GM23338 (cell line): ENCODE measurements at regions not wholly inside any gene's neighbourhood (a gene's known extent, or its start where the extent isn't known, plus 50 kb on each side); places are given as distances from the start of the nearest gene placed in this dataset.

ENCODE experiments used
- ATAC-seq: fragments of 200-7000 bp; cut with Tn5 transposase; 3 replicates; pipeline ENCODE4 v1.9.1; 2020
- DNase-seq: peaks from one replicate; pipeline ENCODE4 v3.0.0-alpha.2; 2015; ENCODE audit warnings: low spot score
- H2AFZ ChIP-seq: fragments of 200-600 bp; sonication (generic); 2 replicates; pipeline ENCODE4 v1.8.0; 2016; ENCODE audit warnings: antibody characterized with exemption, mild to moderate bottlenecking, moderate library complexity
- H3F3A ChIP-seq: fragments of 200-600 bp; sonication (generic); replicated peaks from 2 replicates; pipeline ENCODE4 v1.8.0; 2017; ENCODE audit warnings: antibody characterized with exemption, mixed run types, low read depth
- H3K27ac ChIP-seq: fragments of 200-600 bp; sonication (generic); 2 replicates; pipeline ENCODE4 v1.6.1; 2016; ENCODE audit warnings: low read depth
- H3K27me3 ChIP-seq: fragments of 200-600 bp; sonication (generic); 2 replicates; pipeline ENCODE4 v1.8.0; 2016; ENCODE audit warnings: mild to moderate bottlenecking, mixed run types, moderate library complexity; ENCODE audit not compliant: insufficient read depth
- H3K36me3 ChIP-seq: fragments of 200-600 bp; sonication (generic); 2 replicates; pipeline ENCODE4 v1.8.0; 2016; ENCODE audit warnings: mild to moderate bottlenecking; ENCODE audit not compliant: insufficient read depth
- H3K4me1 ChIP-seq: fragments of 200-600 bp; sonication (generic); 2 replicates; pipeline ENCODE4 v1.8.0; 2016; ENCODE audit warnings: mild to moderate bottlenecking, moderate library complexity; ENCODE audit not compliant: insufficient read depth
- H3K4me2 ChIP-seq: fragments of 200-600 bp; sonication (generic); 2 replicates; pipeline ENCODE4 v1.7.1; 2017; ENCODE audit warnings: mixed run types
- H3K4me3 ChIP-seq: fragments of 200-600 bp; sonication (generic); 2 replicates; pipeline ENCODE4 v1.6.1; 2016; ENCODE audit warnings: mixed run types
- H3K79me2 ChIP-seq: fragments of 200-600 bp; sonication (generic); replicated peaks from 2 replicates; pipeline ENCODE4 v1.8.0; 2017; ENCODE audit warnings: mild to moderate bottlenecking; ENCODE audit not compliant: insufficient read depth
- H3K9me2 ChIP-seq: fragments of 200-600 bp; sonication (generic); 2 replicates; pipeline ENCODE4 v1.8.0; 2017; ENCODE audit not compliant: insufficient read depth
- H4K20me1 ChIP-seq: fragments of 200-600 bp; sonication (generic); replicated peaks from 2 replicates; pipeline ENCODE4 v1.8.0; 2017; ENCODE audit warnings: mild to moderate bottlenecking; ENCODE audit not compliant: insufficient read depth
- H3K27ac Mint-ChIP-seq: 2 replicates; pipeline ENCODE4 v1.8.0; 2020; ENCODE audit warnings: inconsistent platforms, mild to moderate bottlenecking, moderate library complexity, mixed read lengths
- H3K27me3 Mint-ChIP-seq: 3 replicates; pipeline ENCODE4 v1.8.0; 2022; ENCODE audit warnings: low read depth, mild to moderate bottlenecking, moderate library complexity, mixed read lengths, inconsistent platforms; ENCODE audit not compliant: insufficient read depth, poor library complexity
- H3K36me3 Mint-ChIP-seq: 3 replicates; pipeline ENCODE4 v1.8.0; 2021; ENCODE audit warnings: low read depth, mild to moderate bottlenecking, inconsistent platforms, moderate library complexity, mixed read lengths
- H3K4me1 Mint-ChIP-seq: 3 replicates; pipeline ENCODE4 v1.8.0; 2020; ENCODE audit warnings: mild to moderate bottlenecking, inconsistent platforms, mixed read lengths
- H3K4me3 Mint-ChIP-seq: 3 replicates; pipeline ENCODE4 v1.8.0; 2021; ENCODE audit warnings: moderate library complexity, mild to moderate bottlenecking, inconsistent platforms, mixed read lengths
- H3K9me3 Mint-ChIP-seq: 3 replicates; pipeline ENCODE4 v1.8.0; 2020; ENCODE audit warnings: moderate library complexity, mild to moderate bottlenecking, inconsistent platforms, mixed read lengths
- CREB1 ChIP-seq: fragments of 250-450 bp; sonication (Bioruptor Pico); IDR thresholded peaks from 2 replicates; pipeline ENCODE4 v1.5.0; 2020; ENCODE audit warnings: low read depth, mild to moderate bottlenecking, moderate library complexity
- CTCF ChIP-seq, 2 experiments: fragments of 200-600 bp in 1 of 2; sonication (generic) in 1 of 2; conservative IDR thresholded peaks; 2 replicates each; pipeline versions ENCODE4 v1.5.1 to v1.6.1; 2016 to 2017; ENCODE audit warnings: antibody characterized with exemption in 2 of 2, low read depth in 2 of 2, mild to moderate bottlenecking in 2 of 2, moderate library complexity in 1 of 2
- ETS1 ChIP-seq: IDR thresholded peaks from 2 replicates; pipeline ENCODE4 v1.6.1; 2016; ENCODE audit warnings: antibody characterized with exemption
- EZH2 ChIP-seq: fragments of 200-600 bp; sonication (generic); IDR thresholded peaks from one replicate; pipeline ENCODE4 v1.8.0; 2017; ENCODE audit warnings: antibody characterized with exemption, mild to moderate bottlenecking, low read depth; ENCODE audit not compliant: unreplicated experiment
- EZH2phosphoT487 ChIP-seq: fragments of 200-600 bp; sonication (generic); IDR thresholded peaks from one replicate; pipeline ENCODE4 v1.8.1; 2018; ENCODE audit warnings: antibody characterized with exemption; ENCODE audit not compliant: unreplicated experiment
- JUNB ChIP-seq: IDR thresholded peaks from one replicate; pipeline ENCODE4 v1.6.1; 2016; ENCODE audit warnings: antibody characterized with exemption; ENCODE audit not compliant: unreplicated experiment
- NANOG ChIP-seq: IDR thresholded peaks from 2 replicates; pipeline ENCODE4 v1.6.1; 2016; ENCODE audit warnings: antibody characterized with exemption, borderline replicate concordance
- POLR2AphosphoS5 ChIP-seq: IDR thresholded peaks from 2 replicates; pipeline ENCODE4 v1.6.1; 2016; ENCODE audit warnings: antibody characterized with exemption, low read depth
- REST ChIP-seq: IDR thresholded peaks from one replicate; pipeline ENCODE4 v1.6.1; 2018; ENCODE audit warnings: antibody characterized with exemption; ENCODE audit not compliant: unreplicated experiment
- STAT1 ChIP-seq: IDR thresholded peaks from one replicate; pipeline ENCODE4 v1.6.1; 2016; ENCODE audit warnings: antibody characterized with exemption; ENCODE audit not compliant: unreplicated experiment
- ZNF114 ChIP-seq: fragments of 250-450 bp; sonication (Bioruptor Pico); IDR thresholded peaks from 2 replicates; pipeline ENCODE4 v1.5.0; 2020; ENCODE audit warnings: mild to moderate bottlenecking, moderate library complexity
- ZNF331 ChIP-seq: fragments of 250-450 bp; sonication (Bioruptor Pico); IDR thresholded peaks from 2 replicates; pipeline ENCODE4 v1.5.0; 2020; ENCODE audit warnings: low read depth, mild to moderate bottlenecking, moderate library complexity

GRCh38 chr5:163569284-163569683 is 63.9 kb downstream of the MAT2B start:
- Histone ChIP-seq H3K9me2 (no peaks in the 10 kb centered on the region), H3K4me3 (no peak overlapping the region), H4K20me1 (no peaks in the 10 kb centered on the region), H3F3A (peaks cover 11% of the 10 kb centered on the region), H3K79me2 (no peaks in the 10 kb centered on the region), H2AFZ (no peak overlapping the region), H3K36me3 (no peaks in the 10 kb centered on the region), H3K4me1 (peaks cover 40% of the 10 kb centered on the region), H3K27ac (no peak overlapping the region), H3K27me3 (peaks cover 32% of the 10 kb centered on the region), H3K4me2 (no peak overlapping the region)
- Mint-ChIP-seq H3K4me3 (no peak overlapping the region), H3K4me1 (peaks cover 38% of the 10 kb centered on the region), H3K9me3 (no peaks in the 10 kb centered on the region), H3K27me3 (peaks cover 30% of the 10 kb centered on the region), H3K27ac (no peak overlapping the region), H3K36me3 (no peaks in the 10 kb centered on the region)
- no peak for ATAC-seq
- TF ChIP-seq ZNF331 (CRISPR knock-in tag): no peak
- TF ChIP-seq JUNB: no peak
- no peak for TF ChIP-seq EZH2
- no peak for TF ChIP-seq STAT1
- TF ChIP-seq REST: no peak
- peak; percentile 58 to 70 for TF ChIP-seq CTCF (conservative IDR thresholded peaks at IDR 0.05; ENCODE audit: low read depth in 2 of 2)
- TF ChIP-seq ETS1: no peak
- no peak for DNase-seq

- no peak overlapping the region for H3K27ac Mint-ChIP-seq
- Histone ChIP-seq H3K27me3 (peaks cover 18% of the 10 kb centered on the region), H3K36me3 (no peaks in the 10 kb centered on the region), H3F3A (peaks cover 2% of the 10 kb centered on the region; the same call in 1 of the 2 replicates), H3K4me1 (peaks cover 26% of the 10 kb centered on the region), H2AFZ (0 out of 2 replicates have a peak overlapping the region, but pooled peaks have one; percentile 52), H4K20me1 (no peaks in the 10 kb centered on the region), H3K4me3 (no peak overlapping the region), H3K27ac (no peak overlapping the region), H3K9me2 (no peaks in the 10 kb centered on the region), H3K79me2 (no peaks in the 10 kb centered on the region), H3K4me2 (no peak overlapping the region)
- no peak for DNase-seq
- H3K36me3 Mint-ChIP-seq: no peaks in the 10 kb centered on the region
- H3K4me1 Mint-ChIP-seq: peaks cover 20% of the 10 kb centered on the region
- peaks cover 9% of the 10 kb centered on the region for H3K27me3 Mint-ChIP-seq
- H3K4me3 Mint-ChIP-seq: no peak overlapping the region
- TF ChIP-seq REST (no peak), STAT1 (no peak), ZNF114 (CRISPR knock-in tag) (no peak), ZNF331 (CRISPR knock-in tag) (no peak), NANOG (no peak), EZH2phosphoT487 (no peak), ETS1 (no peak), JUNB (no peak), POLR2AphosphoS5 (no peak), CREB1 (CRISPR knock-in tag) (no peak)
- H3K9me3 Mint-ChIP-seq: no peaks in the 10 kb centered on the region
- ATAC-seq: no peak
Observed at GRCh38 chr5:163571744-163572143, 66.3 kb downstream of the MAT2B start.
